AG08396 (cell line): ENCODE measurements at regions not wholly inside any gene's neighbourhood (a gene's known extent, or its start where the extent isn't known, plus 50 kb on each side); places are given as distances from the start of the nearest gene placed in this dataset.

Source experiments
- DNase-seq: peaks from one replicate; pipeline ENCODE4 v3.0.0; 2012; ENCODE audit warnings: low spot score, mixed read lengths

- DNase-seq, result no peak
Observed at GRCh38 chr2:16117791-16118610, 177.7 kb downstream of the MYCN start.

GRCh38 chr2:16117021-16117700, 176.8 kb downstream of the MYCN start:
- no peak for DNase-seq

- DNase-seq, result no peak
Observed at GRCh38 chr2:16115881-16116830, 175.8 kb downstream of the MYCN start.

- DNase-seq, result no peak
Observed at GRCh38 chr2:16115291-16115690, 174.9 kb downstream of the MYCN start.

- no peak for DNase-seq
Observed at GRCh38 chr2:16114836-16115235, 174.5 kb downstream of the MYCN start.

GRCh38 chr2:16114070-16114469, 173.7 kb downstream of the MYCN start:
- DNase-seq, result no peak

GRCh38 chr2:16113568-16113967, 173.2 kb downstream of the MYCN start:
- DNase-seq, result no peak

GRCh38 chr2:16112972-16113560, 172.7 kb downstream of the MYCN start:
- no peak for DNase-seq

- DNase-seq, result no peak
Observed at GRCh38 chr2:16112251-16112971, 172.1 kb downstream of the MYCN start.

- DNase-seq, result no peak
Observed at GRCh38 chr2:16111838-16112210, 171.5 kb downstream of the MYCN start.

GRCh38 chr2:16109821-16110310, 169.5 kb downstream of the MYCN start:
- no peak for DNase-seq

- no peak for DNase-seq
Observed at GRCh38 chr2:16109368-16109820, 169.0 kb downstream of the MYCN start.

GRCh38 chr2:16107246-16107645, 166.9 kb downstream of the MYCN start:
- no peak for DNase-seq

- no peak for DNase-seq
Observed at GRCh38 chr2:16106619-16107018, 166.3 kb downstream of the MYCN start.

GRCh38 chr2:16105669-16106281, 165.4 kb downstream of the MYCN start:
- no peak for DNase-seq

- no peak for DNase-seq
Observed at GRCh38 chr2:16104949-16105668, 164.8 kb downstream of the MYCN start.

- no peak for DNase-seq
Observed at GRCh38 chr2:16104315-16104948, 164.1 kb downstream of the MYCN start.

GRCh38 chr2:16103614-16104314, 163.4 kb downstream of the MYCN start:
- DNase-seq, result no peak

- no peak for DNase-seq
Observed at GRCh38 chr2:16102976-16103380, 162.6 kb downstream of the MYCN start.
